Ishikawa (cell line): ENCODE measurements at regions not wholly inside any gene's neighbourhood (a gene's known extent, or its start where the extent isn't known, plus 50 kb on each side); places are given as distances from the start of the nearest gene placed in this dataset.

Experiments used
- CREB1 ChIP-seq: IDR thresholded peaks from 2 replicates; pipeline ENCODE4 v1.6.1; 2012; ENCODE audit warnings: low read depth
- EGR1 ChIP-seq: IDR thresholded peaks from 2 replicates; pipeline ENCODE4 v1.6.1; 2012
- EP300 ChIP-seq: IDR thresholded peaks from 2 replicates; pipeline ENCODE4 v1.6.1; 2012; ENCODE audit warnings: borderline replicate concordance
- FOXM1 ChIP-seq: IDR thresholded peaks from 2 replicates; pipeline ENCODE4 v1.6.1; 2012; ENCODE audit warnings: low read depth, borderline replicate concordance
- MAX ChIP-seq: IDR thresholded peaks from 2 replicates; pipeline ENCODE4 v1.6.1; 2012
- RAD21 ChIP-seq: IDR thresholded peaks from 2 replicates; pipeline ENCODE4 v1.6.1; 2012; ENCODE audit warnings: low read depth
- REST ChIP-seq: IDR thresholded peaks from 2 replicates; pipeline ENCODE4 v1.6.1; 2012; ENCODE audit warnings: low read depth, mild to moderate bottlenecking
- TCF12 ChIP-seq: IDR thresholded peaks from 2 replicates; pipeline ENCODE4 v1.6.1; 2012; ENCODE audit warnings: low read depth
- TEAD4 ChIP-seq: IDR thresholded peaks from 2 replicates; pipeline ENCODE4 v1.6.1; 2012
- USF1 ChIP-seq: IDR thresholded peaks from 2 replicates; pipeline ENCODE4 v1.6.1; 2012
- YY1 ChIP-seq: IDR thresholded peaks from 2 replicates; pipeline ENCODE4 v1.6.1; 2012; ENCODE audit warnings: low read depth
- ZBTB7A ChIP-seq: IDR thresholded peaks from 2 replicates; pipeline ENCODE4 v1.6.1; 2012; ENCODE audit warnings: low read depth

GRCh38 chr22:22979954-22980353 lies 90.4 kb upstream of the GNAZ start:
- TF ChIP-seq EP300 (no peak), FOXM1 (no peak), EGR1 (no peak), TCF12 (no peak), MAX (no peak), ZBTB7A (no peak), USF1 (no peak), YY1 (no peak), REST (no peak), CREB1 (no peak), RAD21 (no peak), TEAD4 (no peak)
